Fibroblast of skin of scalp (primary cell): ENCODE measurements at regions not wholly inside any gene's neighbourhood (a gene's known extent, or its start where the extent isn't known, plus 50 kb on each side); places are given as distances from the start of the nearest gene placed in this dataset.

Experiments used
- DNase-seq: peaks from one replicate; pipeline ENCODE4 v3.0.0-alpha.2; 2013

DNA sequence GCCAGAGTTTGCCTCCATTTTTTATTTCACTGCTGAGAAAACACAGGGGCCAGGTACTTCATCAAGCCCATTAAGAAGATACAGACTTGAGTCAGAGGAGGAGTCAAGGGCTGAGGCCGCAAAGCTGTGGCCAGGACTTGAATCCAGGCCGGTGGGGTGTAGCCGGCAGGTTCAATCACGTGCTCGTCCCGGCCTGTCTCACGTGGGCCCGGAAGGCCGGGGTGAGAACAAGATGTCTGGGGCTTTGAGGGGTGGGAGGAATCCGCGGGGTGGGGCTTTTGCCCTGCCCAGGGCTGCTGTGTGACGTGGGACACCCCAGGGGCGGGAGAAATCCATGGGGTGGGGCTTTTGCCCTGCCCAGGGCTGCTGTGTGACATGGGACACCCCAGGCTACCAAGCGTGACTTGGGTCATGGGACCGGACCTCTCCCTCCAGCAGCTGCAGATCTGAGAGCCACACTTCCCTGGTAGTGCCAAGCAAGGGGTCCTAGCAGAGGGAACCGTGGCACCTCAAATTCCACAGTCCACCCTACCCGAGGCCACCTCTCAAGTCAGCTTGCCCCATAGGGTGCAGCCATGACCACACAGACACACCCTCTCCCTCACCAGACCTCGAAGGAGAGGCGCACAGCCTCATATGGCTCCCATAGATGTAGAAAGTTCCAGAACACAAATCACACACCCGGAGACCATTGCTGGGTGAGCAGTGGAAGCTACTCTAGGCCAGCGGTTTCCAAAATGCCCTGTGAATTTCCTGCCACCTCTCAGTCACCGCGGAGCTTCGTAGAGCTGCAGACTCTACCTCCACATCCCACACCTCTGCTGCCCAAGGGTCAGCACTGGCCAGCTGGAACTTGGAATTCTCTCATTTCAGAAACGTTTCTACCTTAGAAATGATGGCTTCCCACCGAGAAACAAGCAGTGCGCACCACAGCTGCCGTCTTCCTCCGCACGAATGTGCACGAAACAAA, 156.1 kb downstream of the DLL1 start:
- no peak for DNase-seq

DNA sequence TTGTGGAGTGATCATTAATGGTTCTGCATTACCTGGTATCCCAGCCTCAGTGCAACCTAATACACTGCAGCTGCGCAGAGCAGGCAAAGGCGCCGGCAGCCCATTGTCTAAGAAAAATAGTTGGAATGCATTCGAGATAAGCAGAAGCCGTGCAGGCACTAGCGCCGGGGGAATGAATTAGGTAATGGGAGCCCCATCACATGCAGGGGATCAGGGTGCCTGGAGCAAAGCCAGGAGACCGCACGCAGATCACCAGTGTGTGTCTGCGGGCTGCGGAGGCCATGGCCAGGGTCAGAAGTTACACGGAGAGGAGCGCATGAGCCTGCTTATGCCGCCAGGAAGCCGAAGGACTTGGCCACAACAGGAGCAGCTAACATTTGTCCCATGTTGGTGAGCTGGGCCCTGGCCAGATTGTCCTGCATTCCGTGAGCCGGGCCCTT, 156.8 kb downstream of the DLL1 start:
- DNase-seq = no peak

DNA sequence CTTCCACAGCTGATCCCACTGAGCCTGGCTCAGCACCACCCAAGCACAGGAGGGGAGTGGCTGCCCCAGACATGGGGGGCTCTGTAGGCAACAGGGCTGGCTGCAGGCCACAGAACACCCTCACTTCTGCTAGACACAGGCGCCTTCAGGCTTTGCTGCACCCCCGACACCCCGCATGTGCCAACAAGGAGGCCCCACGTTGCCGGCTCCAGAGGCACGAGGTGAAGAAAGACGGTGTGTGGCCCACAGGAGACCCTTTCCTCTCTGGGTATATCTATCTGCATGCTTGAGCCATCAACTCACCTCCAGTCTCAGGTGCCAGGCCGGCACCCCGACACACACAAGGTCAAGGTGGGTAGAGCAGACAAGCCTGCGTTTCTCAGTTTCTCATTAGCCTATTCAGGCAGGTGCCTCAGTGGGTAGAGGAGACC, 158.3 kb downstream of the DLL1 start:
- no peak for DNase-seq

DNA sequence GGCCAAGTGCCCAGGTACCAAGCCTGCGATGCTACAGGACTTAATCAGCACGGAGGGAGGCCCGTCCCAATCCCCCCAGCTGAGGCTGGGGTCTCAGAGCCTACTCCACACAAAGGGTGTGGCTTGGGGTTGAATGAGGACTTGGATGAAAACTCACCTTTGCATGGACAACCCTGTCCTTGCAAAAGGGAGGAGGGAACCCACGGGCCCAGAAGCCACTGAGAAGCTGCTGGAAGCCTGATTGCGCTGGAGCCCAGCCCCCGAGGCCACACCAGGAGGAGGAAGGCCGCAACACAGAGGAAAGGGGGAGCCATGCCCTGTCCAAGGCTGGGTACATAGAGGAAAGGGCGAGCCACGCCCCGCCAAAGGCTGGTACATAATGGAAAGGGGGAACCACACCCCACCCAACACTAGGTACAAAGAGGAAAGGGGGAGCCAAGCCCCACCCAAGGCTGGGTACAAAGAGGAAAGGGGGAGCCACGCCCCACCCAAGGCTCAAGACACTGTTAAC, 158.8 kb downstream of the DLL1 start:
- DNase-seq = no peak

DNA sequence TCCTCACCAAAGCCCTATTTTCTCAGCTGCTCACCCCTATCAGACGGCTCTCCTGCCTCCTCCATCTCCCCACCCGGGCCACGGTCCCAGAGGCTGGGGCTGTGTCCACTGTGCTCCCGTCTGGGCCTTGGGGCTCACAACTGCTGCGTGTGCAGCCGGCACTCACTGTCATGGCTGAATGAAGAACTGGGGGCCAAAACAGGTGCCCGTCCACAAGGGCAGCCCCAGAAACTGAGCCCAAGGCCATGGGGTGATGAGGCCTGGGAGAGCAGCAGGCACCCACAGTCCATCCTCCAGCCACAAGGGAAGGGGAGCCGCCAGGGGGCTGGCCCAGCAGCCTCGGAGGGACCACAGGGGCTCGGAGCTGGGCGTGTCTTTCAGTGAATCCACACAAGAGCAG, 159.5 kb downstream of the DLL1 start:
- no peak for DNase-seq

DNA sequence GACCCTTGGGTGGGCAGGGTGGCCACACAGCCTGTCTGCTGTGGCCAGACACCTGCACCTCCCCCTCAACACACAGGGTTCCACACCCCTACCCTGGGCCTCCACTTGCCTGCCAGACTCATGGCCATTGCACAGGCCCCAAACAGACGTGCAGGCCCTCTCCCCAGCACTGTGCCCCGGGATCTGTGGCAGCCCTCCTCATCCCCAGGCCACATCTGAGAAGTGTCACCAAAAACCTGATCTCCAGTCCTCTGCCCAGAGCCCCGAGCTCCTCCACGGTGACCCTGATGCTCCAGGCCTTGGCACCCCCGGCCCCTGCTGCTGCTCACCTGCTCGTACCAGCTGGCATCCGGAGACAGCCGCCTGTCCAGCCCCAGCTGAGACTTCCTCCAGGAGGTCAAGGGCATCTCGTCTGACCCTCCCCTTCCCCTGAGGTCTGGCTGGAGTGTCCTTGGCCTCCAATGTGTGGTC, 160.1 kb downstream of the DLL1 start:
- DNase-seq = no peak

DNA sequence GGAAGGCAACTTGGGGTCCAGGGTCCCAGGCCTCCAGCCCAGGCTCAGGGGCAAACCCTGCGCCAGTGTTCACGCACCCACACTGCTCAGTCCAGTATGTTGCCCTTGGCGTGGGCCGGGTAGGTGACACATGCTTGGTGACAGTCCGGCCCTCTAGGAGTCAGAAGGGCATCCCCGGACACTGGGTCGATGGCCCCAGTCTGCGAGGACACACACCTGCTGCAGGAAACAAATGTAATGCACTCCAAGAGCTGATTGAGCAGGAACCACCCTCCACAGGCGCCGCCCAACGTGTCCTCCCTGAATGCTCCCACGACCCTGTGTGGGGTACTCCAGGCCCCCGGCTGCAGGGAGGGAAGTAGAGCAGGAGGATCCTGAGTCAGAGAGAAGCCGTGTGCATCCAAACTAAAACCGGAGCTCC, 160.7 kb downstream of the DLL1 start:
- no peak for DNase-seq

DNA sequence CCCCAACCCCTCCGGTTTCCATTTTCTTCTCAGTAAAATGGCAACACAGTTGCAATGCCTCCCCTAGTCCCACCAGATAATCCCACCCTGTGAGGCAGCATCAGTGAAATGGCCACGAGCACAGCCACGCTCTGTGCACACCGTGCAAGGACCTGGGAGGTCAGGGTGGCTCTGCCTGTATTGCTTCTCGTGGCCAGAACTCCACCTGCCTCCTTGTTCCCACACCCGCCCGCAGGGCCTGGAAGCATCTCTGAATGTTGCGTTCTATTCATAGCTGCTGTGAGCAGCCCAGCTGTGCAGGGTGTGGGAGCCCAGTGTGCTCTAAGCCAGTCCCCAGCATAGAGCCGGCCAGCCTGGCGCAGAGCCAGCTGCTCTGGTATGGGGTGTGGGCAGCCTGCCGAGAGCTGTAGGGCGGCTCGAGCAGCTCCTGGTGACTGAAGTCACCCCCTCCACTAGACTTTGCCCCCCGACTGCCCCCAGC, 161.1 kb downstream of the DLL1 start:
- DNase-seq = peak; percentile 8

DNA sequence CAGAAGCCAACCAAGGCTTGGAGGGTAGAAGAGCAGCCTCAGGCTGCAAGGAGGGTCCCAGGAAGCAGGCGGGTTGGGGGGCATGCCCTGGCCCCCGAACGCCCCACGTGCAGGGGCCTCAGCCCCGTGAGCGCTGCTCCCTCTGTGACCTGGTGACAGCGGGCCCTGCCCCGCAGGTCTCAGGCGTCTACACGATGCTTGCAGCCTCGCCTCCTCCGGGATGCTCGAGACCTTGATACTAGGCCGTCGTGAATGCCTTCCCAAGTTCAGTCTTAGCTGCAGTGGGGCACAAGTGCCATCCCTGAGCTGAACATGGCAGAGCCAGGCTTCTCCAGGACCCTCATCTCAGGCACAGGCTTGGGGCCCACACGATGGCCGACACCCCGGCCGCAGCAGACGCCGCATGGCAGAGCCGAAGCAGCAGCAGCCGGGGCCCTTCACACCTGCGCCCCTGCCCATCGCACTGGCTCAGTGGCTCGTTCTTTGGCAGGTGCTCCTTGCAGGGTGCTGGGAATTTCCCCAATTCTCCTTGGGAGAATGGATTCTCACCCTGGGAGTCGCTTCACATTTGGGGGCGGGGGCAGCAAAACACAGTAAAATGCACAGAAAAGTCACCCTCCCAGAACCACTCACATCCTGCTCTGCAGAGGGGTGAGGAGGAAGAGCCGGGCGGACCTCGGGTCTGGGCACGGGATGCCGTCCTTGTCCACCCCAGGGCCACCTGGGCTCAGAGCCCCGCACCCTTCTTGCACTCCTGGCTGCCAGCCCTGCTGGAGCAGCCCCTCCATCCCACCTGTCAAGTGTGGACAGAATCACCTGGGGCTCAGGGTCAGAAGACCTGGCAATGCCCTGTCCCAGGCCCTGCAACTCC, 161.8 kb downstream of the DLL1 start:
- DNase-seq = no peak

DNA sequence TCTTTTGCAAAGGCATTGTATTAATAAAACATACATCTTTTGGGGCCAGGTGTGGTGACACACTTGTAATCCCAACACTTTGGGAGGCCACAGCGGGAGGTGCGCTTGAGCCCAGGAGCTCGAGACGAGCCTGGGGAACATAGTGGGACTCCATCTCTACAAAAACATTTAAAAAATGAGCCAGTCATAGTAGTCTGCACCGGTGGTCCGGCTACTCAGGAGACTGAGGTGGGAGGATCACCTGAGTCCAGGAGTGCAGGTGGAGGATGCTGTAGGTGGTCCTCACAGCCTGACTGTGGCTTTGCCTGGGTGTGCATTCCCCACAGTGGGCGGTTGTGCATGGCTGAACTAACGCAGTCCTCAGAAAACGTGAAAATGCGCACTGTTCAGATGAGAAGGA, 162.5 kb downstream of the DLL1 start:
- no peak for DNase-seq

DNA sequence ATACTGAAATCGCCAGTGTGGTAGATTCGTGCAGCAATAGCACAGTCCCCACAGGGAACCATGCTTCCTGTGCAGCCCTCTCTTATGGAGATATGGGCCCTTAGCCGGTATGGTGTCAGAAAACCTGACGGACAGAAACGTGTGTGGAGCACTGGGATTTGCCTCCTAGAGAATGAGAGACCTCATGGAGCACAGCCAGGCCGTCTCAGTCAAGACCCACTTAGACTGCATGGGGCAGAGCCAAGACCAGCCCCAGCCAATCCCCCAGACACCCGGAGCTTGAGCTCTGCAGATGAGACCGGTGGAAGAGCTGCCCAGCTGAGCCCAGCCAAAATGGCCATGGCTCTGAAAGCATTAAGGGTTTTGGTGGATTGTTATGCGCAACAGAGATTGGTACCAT, 163.7 kb downstream of the DLL1 start:
- no peak for DNase-seq

DNA sequence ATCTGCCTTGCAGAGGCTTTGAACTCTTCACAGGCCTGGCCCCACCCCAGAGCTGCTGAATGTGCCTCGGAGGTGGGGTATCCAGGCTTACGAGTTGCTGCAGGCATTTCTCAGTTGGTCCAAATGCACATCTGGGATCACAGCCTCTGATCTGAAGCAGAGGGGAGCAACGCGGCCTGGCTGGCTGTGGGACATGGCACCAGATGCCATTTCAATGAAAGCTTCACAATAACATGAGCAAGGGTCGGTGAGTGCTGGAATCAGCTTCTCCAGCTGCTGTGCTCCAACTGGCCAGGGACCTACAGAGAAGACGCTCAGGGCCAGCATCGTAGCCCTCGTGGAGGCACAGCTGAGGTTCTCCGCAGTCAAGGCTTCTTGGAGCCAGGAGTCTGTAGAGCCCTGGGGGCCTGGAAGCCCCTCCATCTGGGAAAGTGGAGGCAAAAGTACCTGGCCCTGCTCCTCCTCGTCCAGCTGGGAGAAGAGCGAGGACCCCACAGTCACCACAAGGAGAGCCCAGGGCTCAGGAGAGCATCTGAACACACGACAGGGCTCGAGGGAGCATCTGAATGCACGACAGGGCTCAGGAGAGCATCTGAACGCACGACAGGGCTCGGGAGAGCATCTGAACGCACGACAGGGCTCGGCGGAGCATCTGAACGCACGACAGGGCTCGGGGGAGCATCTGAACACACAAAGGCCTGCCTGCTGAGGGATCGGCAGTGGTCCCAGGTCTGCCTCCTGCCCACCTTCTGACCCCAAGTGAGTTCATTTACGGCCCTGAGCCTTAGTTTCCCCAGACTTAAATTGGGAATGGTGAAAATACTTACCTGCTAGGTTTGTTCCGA, 165.2 kb downstream of the DLL1 start:
- DNase-seq = no peak

DNA sequence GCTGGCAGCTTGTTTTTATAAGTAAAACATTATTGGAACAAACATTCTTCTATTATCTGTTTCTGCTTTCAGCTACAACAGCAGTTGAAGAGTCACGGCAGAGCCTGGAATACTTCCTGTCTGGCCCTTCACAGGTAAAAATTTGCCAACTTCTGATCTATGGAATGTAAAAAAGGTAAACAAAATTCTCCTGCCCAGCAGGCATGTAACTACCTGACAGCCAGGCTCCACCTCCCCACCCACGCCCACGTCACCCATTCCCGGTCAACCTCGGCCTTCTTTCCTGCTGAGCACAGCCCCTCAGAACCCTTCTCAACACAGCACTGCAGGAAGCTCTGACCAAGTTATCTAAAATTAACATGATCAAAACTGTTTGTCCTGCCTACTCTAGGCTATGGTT, 166.0 kb downstream of the DLL1 start:
- DNase-seq = no peak

DNA sequence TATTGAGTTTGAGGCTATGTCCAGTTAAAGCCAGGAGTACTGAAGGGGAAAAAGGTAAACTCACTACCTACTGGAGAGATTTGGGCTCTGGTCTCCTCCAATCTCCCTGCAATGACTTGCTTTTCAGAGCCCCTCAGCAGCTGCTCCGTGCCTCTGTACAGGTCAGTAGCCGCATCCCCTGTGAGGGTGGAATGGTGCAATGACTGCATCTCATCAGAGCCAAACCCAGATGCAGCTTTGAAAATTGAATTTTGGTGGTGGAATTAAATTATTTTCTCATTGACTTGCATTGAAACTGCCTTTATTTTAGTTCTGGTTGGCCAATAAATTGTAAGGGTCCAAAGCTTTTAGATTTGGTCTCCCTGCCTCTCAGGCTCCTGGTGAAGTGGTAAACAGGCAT, 166.7 kb downstream of the DLL1 start:
- no peak for DNase-seq

DNA sequence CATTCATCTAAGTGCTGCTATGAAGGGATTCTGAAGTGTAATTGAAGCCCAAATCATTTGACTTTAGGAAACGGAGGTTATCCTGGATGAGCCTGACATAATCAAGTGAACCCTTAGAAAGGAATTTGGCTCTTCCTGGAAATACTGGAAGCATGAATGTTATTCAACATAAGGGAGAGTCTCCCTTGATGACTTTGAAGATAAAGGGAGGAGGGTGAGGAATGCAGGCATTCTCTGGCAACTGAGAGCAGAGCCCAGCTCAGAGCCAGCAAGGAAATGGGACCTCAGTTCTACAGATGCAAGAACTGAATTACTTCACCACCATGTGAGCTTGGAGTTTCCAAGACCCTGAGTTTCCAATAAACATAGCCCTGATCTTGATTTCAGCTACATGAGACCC, 168.2 kb downstream of the DLL1 start:
- no peak for DNase-seq

DNA sequence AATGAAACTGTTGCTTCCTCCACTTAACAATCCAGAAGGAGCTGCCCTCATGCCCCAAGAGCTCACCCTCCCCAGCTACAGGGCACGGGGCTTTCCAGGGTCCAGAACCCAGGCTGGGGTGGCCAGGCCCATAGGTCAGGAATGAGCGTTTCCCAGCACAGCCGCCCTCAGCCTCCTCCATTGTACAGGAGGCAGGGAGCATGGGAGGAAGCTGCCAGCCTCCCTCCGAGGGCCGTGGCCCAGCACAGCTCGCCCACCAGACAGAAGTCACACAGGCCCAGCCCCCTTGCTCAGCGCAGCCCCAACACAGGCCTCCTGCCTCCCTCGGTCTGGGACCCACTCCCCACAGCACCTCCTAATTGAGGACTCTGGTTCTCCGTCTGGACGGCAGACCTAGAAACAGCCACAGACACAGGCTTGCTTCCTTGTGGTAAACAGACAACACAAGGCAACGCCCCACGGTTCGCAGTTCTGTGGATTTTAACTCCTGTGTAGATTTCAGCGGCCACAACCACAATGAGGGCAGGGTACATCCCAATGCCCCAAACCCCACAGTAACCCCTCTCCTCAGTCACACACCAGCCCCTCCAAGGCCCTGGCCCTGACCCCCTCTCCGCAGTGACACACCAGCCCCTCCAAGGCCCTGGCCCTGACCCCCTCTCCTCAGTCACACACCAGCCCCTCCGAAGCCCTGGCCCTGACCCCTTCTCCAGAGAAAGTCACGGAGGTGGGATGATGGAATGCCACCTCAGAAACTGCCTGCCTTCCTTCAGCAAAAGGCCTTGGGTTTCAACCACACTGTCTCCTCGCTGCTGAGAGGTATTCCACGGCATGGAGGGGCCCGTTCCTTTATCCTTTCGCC, 173.5 kb downstream of the DLL1 start:
- no peak for DNase-seq

DNA sequence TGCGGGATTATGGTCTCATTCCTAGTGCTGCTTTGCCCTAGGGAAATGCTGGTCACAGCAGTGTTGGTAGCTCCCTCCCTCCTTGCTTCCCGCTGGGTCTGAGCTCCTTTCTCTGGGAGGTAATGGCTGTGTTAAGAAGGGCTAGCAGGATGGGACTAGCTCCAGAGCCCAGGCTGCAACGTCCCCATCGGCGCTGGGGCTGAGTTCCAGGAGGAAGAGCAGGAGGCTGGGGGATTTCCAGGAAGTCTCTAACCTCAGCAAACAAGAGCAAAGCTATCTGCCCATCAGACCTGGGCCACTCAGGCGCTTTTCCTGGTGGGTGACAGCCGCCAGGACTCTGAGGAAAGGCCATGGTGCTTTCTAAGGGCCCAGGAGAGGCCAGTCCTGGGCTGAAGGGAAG, 174.2 kb downstream of the DLL1 start:
- DNase-seq = no peak

DNA sequence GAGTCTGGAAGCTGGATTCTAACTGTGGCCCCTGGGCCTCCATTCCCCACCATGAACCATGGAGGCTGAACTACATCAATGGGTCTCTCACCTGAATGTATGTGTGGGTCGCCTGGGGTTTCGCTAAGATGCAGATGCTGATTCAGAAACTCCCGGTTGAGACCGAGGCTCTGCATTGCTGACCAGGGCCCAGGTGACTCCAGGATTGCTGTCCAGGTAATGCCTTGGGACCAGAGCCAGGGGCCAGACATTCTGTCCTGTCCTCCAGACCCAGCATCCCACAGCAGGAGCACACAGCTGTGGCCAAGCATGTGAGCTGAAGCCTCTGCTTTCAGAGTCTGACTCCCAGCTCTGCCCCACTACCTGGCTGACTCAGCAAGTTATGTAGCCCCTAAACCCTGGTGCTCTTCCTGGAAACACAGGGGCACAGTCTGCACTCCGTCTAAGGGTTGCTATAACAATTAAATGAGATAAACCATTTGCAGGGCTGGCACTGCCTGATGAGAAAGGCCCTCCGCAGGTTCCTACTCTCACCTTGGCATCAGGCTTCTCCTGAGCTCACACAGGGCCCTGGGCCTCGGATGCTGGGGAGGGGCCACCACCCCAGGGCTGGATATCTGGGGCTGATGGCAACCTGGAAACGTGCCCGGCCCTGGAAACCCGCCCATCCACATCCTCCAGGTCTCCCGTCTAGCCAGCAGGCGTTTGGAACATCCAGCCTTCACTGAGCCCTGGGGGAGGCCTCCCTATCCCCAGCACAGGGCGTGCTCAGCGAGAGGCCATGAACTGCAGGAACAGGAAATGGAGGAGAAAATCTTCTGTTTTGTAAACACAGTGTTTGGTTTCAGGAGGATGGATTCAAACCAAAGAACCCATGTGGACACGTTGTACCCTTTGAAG, 175.7 kb downstream of the DLL1 start:
- no peak for DNase-seq

DNA sequence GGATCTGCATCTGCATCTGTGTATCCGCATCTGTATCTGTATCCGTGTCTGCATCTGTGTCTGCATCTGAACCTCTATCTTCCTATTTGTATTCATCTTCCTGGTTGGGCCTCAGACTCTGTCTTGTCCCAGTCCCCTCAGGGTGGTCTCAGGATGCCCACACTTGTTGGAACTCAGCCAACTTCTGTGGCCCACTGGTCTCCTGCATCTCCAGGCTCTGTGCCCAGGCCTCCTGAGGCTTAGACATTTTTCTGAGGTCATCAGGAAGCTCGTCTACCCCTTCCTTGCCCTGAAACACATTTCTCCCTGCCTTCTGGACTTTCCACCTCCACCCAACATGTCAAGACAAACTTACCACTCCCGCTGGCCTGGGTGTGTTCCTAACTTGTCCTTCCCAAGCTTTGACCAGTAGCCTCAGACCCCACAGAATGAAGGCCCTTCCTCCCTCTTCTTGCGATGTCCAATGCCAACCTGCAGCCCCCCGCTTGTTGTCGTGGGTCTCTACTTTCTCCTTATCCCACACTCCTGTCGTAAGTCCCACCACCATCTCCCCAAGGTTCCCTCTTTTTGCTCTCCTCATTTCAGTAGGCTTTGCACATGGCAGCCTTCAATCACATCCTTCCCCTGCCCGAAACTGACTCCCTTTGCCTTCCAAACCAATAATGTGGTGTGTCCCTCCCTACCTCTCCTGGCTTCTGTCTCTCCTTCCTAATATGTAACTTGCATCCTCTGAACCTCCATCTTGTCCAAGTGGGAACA, 176.5 kb downstream of the DLL1 start:
- no peak for DNase-seq
